Islet precursor cell (in vitro differentiated cells): ENCODE measurements at regions not wholly inside any gene's neighbourhood (a gene's known extent, or its start where the extent isn't known, plus 50 kb on each side); places are given as distances from the start of the nearest gene placed in this dataset.

ENCODE experiments used
- DNase-seq: peaks from one replicate; pipeline ENCODE4 v3.0.0-alpha.2; 2018

- no peak for DNase-seq
These were observed 75.7 kb upstream of the SMARCA2 start for GRCh38 chr9:1939466-1939865.

DNA sequence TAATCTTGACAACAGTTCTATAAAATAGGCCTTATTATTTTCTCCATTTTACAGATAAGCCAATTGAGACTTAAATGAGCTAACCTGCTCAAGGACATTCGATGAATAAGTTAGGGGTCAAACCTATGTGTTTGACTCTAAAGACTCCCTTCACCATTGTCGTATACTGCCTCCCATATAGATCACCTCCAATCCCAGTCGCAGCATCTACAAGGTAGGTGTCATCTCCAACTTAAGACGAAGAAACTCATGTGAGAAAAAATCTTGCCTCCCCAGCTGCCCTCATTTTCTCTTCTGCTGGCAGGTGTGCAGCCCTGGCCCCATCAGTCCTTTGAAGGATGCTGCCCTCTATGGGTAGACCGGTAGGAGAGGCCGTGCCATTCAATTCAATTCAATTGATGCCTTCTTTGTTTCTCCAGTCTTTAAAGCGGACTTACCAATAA is 75.2 kb upstream of the SMARCA2 start:
- DNase-seq = no peak

DNA sequence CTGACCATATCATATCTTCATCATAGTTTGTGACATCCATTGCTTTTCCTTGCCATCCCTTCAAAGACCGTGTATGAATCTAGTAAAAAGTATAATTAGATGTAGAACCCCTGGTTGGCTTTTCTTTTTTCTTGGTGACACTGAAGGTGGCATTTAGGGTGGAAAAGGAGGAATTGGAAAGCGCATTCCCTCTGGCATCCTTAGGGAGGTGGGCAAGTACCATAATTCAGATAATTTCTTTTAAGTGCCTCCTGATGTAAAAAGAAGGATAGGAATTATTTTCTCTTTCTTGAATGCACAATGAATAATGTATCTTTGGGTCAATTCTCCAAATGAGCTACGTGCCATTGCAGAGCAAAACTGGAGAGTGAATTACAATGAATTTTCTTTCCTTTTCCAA is 73.2 kb upstream of the SMARCA2 start:
- no peak for DNase-seq

DNA sequence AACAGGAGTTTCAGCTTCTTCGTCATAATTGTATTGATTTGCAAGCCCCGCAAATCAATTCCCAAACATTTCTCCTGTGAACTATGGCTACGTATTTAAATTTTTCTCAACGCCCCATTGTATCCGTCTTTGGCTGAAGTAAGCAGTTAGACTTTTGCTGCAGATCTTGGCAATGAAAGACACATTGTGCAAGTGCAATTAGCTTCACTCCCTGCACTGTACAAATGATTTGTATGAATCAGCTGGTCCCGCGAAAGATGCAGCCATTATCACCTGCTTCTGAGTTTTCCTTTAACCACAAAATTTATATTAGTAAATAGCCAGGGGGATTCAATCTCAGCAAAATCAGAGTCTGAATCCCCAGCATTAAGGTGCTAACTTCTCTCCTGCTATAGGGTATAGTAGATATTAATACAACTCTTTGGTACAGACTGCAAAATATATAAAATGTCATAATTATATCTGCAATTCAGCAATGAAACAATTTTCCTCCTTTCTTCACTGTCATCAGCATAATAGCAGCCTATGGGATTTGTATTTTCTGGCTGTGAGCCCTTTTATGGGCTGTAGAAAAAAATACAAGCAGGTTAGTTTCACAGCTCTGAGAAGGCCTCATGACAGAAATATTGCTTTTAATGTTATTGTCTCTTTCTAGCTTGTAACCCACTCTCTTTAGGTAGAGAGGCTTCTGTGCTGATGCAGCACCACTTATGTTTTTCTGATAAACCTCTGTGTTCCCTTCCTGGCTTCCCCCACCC is 68.4 kb upstream of the SMARCA2 start:
- no peak for DNase-seq

DNA sequence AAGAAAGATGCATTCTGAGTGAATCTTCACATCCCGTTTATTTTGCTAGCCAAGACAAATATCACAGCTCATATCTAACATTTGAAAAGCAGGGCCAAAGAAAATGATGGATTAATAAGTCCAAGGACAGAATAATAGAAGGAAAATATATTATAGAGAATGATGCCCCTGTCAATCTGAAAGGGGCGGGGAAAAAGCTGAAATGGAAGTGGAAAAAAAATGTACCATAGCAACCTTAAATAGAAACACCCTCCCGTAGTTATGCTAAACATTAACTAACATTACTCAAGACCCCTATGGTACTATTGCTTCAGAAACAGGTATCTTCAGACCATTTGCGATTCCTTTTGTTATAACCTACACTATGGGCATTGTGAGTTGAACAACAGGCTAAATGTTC is 67.7 kb upstream of the SMARCA2 start:
- no peak for DNase-seq

DNA sequence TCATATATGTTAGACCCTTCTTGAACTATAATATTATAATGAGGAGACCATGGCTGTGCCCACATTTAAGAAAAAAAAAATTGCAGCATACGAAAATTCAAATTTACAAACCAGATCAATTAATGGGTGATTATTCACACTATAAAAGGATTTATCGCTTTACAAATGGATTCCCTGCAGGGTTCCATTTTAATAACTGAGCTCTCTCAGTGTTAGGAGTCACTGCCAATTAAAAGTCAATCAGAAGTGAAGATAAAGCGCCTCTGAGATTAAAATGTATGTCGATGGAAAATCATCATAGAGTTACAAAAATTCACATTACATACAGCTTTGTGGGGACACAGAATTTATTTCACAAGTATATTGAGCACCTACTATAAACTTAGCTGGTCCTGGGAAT is 66.6 kb upstream of the SMARCA2 start:
- no peak for DNase-seq

- no peak for DNase-seq
These were observed 63.7 kb upstream of the SMARCA2 start for GRCh38 chr9:1951446-1951845.

GRCh38 chr9:1952001-1952400 is 63.1 kb upstream of the SMARCA2 start:
- no peak for DNase-seq

DNA sequence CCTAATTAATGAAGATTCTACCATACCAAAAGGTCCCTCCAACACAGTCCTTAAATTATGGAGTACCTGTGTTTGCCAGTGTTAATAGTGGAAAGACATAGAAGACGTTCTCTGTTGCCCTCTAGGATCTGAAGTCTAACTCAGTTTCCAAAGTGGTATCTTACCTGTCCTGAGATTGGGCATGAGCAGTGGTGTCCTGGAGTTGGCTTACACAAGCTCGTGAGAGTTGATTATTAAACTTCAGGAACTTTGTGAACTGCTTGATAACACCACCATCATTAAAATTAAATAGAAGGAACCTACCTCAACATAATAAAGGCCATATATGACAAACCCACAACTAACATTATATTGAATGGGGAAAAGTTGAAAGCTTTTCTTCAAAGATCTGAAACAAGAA is 60.9 kb upstream of the SMARCA2 start:
- no peak for DNase-seq

- DNase-seq = no peak
These were observed 58.2 kb upstream of the SMARCA2 start for GRCh38 chr9:1956958-1957357.

GRCh38 chr9:1957856-1958255 is 57.3 kb upstream of the SMARCA2 start:
- DNase-seq = no peak

DNA sequence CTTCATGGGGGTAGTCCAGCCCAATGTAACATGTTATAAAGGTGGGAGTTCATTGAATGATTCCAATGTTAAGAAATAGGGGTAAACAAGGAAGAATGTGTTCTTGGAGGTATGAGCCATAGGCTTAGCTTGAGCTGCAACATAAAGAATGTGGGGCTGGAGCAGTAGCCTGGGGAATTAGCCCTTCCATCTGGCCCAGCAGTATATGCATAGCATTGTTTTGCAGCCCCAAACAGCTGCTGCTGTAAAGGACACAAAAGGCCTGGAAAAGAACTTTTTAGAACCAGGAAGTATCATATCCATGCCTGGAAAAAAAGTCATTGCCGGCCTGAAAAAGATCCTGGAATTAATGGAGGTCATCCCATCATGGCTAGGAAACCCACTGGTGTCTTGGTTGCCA is 55.8 kb upstream of the SMARCA2 start:
- DNase-seq = no peak

DNA sequence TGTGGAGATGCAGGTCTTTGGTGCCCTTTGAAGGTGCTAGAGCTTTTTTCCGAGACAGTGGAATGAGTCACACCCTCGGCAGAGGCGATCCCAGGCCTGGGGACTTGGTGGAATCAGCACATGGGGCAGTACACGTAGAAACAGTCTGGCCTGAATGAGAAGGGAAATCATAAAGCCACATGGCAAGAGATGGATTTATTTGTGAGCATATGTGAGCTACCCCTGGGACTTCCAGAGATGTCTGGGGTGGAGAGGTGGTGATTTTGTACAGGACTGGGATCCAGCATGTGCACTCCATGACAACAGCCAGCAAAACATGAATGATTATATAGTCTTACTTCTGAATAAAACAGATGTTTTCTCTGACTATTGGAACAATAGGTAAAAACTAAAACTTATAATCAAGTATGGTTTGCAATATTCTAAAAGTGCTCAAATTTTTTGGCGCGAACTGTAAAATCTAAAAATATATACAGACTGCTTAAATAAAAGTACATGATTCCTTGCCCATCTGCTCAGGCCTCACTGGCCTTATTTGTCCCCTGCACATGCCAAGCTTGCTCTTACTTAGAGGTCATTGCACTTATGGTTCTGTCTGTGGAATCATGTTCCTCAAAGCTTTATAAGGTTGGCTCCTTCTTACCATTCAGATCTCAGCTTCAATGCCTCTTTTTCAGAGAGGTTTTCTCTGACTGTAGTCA is 54.7 kb upstream of the SMARCA2 start:
- DNase-seq = peak; percentile 62

DNA sequence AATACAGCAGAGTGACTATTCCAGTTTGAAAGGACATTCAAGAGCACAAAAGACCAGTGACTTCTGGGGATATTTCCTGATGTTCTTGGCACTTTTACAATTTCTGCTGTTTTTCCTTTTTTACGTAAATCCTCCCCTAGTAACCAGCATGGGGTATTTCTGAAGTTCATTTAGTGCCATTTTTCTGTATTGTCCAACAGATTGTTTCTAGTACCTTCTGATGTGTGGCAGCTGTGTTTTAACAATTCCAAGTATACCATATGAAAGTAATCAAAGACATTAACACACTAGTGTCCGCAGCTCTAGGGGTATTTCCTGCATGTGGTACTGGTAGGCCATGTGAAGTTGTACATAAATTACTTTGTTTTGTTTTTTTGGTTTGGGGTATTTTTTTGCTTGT is 53.0 kb upstream of the SMARCA2 start:
- DNase-seq = no peak

DNA sequence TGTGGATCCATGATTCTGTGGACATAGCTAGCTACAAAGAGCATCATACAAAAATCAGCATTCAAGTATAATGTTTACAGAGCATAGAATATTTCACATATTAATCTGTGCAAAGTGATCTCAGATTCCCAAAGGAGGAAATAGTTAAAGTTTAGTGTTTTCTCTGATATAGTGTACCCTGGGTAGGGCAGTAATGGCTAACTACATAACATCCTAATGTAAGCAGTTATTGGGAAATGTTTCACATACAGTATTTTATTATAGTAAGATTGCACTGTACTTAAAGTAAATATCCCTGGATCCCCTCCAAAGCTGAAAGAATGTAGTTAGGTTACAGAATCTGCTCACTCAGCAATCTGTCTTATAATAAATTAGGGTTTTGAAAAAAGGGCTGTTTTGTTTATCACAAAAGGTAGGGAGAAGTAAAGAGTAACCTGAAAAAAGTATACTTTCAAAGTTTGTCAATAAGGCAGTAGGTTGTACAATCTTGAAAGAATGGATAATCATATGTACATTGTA is 52.5 kb upstream of the SMARCA2 start:
- no peak for DNase-seq

GRCh38 chr9:1964093-1964492 is 51.1 kb upstream of the SMARCA2 start:
- no peak for DNase-seq
